Choroid plexus epithelial cell (primary cell): ENCODE measurements at regions not wholly inside any gene's neighbourhood (a gene's known extent, or its start where the extent isn't known, plus 50 kb on each side); places are given as distances from the start of the nearest gene placed in this dataset.

ENCODE experiments used
- DNase-seq: peaks from one replicate; pipeline ENCODE4 v3.0.0-alpha.2; 2010; ENCODE audit warnings: low read depth
- H3K4me3 ChIP-seq: 2 replicates; pipeline ENCODE4 v1.5.1; 2011; ENCODE audit warnings: low read depth, mild to moderate bottlenecking, control low read depth, low read length, moderate library complexity
- CTCF ChIP-seq: conservative IDR thresholded peaks from 2 replicates; pipeline ENCODE4 v1.5.1; 2011; ENCODE audit warnings: low read depth, mild to moderate bottlenecking, control low read depth, inconsistent platforms, low read length, moderate library complexity

DNA sequence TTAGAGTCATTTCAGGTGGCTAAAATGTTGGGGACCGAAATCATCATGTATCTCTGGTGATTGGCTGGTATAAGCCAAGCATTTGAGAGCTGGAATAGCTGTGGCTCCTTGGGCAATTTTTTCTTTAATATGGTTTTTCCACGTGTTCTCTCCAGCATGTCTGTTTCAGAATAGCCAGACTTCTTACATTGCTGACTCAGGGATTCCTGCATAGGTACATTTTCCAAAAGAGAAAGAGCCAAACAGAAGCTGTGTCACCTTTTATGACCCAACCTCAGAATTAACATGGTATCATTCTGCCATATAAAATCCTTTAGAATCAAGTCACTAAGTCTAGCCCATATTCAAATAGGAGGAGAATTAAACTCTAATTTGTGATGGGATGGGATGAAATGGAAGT lies 74.8 kb upstream of the TSLP start:
- no peak for TF ChIP-seq CTCF
- no peak for DNase-seq

DNA sequence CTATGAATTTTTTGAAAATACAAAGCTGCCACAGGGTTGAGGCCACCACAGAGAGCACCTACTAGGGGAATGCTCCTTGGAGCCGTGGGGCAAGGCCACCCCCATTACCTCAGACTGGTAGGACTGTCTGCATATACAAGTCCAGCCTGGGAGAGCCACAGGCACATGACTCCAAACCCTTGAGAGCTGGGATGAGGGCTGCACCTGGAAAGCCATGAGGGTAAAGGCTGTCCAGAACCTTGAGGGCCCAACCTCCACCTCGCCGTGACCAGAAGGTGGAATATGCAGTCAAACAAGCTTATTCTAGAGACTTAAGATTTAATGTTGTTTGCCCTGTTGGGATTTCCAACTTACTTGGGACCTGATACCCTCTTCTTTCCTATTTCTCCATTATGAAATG lies 69.5 kb upstream of the TSLP start:
- TF ChIP-seq CTCF = no peak
- no peak for DNase-seq
- no peak overlapping the region for H3K4me3 ChIP-seq

More for the DNA sequence above, 74.8 kb upstream of the TSLP start:
- H3K4me3 ChIP-seq = no peak overlapping the region

- no peak overlapping the region for H3K4me3 ChIP-seq
- DNase-seq = no peak
- no peak for TF ChIP-seq CTCF
Observed at GRCh38 chr5:111003623-111004022, 67.9 kb upstream of the TSLP start.

GRCh38 chr5:111004291-111004690 lies 67.2 kb upstream of the TSLP start:
- no peak for DNase-seq
- H3K4me3 ChIP-seq = no peak overlapping the region
- TF ChIP-seq CTCF = no peak

DNA sequence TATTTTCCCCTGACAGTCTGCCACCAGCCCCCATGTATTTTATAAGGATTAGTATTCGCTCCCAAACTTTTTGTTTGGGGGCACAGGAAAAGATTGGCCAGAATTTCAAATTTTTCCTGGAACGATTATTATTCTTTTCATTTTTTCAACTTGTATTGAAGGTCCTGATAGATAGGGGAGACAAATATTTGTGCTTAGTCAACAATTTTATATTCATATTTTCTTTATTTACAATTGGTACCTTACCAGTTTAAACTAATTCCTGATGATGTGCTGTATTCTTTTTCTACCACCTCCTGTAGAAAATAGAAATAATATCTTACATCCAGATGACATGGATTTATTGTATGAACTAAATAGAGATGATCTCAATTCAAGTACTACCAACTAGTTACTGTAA lies 60.7 kb upstream of the TSLP start:
- no peak for DNase-seq
- no peak overlapping the region for H3K4me3 ChIP-seq
- TF ChIP-seq CTCF = no peak

DNA sequence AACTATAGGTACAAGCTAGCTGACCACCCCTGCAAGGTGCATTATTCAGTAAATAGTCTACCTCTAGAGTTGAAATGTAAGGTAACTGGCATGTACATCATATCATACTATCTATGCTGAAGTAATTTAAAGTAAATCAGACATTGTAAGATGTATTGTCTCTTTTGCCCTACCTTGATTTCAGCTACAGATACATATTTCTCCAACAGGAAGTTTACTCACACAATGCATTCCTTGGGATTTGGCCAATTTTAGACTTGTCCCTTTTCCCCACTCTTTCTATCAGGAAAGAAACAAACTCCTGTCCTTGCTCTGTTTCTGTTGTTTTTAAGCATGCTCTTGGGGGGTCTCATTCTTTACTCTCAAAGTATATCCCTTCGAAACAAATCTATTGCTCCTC lies 58.5 kb upstream of the TSLP start:
- TF ChIP-seq CTCF = no peak
- no peak overlapping the region for H3K4me3 ChIP-seq
- peak; percentile 58 for DNase-seq

DNA sequence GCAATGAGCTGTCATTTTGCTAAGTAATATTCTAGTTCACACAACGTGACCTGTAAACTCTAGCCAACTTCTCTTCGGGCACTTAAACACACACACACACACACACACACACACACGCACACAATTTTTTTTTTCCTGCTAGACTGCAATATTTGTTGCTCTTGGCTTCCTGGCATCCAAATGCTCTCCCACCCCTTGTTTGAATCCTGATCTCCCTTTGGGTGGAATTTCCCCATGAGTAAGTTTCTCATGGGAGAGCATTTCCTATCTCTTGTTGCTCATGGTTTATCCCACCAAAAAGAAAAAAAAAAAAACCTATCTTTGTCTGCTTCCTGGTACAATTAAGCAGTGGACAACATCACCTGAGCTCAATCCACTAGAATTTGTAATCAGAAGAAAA lies 54.7 kb upstream of the TSLP start:
- no peak overlapping the region for H3K4me3 ChIP-seq
- TF ChIP-seq CTCF = no peak
- DNase-seq = peak; percentile 64
